ENCODE measurements at regions not wholly inside any gene's neighbourhood (a gene's known extent, or its start where the extent isn't known, plus 50 kb on each side); places are given as distances from the start of the nearest gene placed in this dataset.

GRCh38 chr14:44712024-44712815, 205.1 kb upstream of the FSCB start:
- Histone ChIP-seq H3K27ac (ENCODE audit: low read depth, low read length) (no peak overlapping the region), H2AFZ (ENCODE audit: low read length) (no peak overlapping the region), H3K27me3 (ENCODE audit: insufficient read depth, low read length) (no peaks in the 10 kb centered on the region), H3K4me1 (ENCODE audit: insufficient read depth, low read length) (no peaks in the 10 kb centered on the region), H3K79me2 (ENCODE audit: insufficient read depth, low read length) (no peaks in the 10 kb centered on the region), H4K20me1 (ENCODE audit: insufficient read depth, low read length) (no peaks in the 10 kb centered on the region), H3K36me3 (ENCODE audit: insufficient read depth, low read length) (no peaks in the 10 kb centered on the region), H3K4me2 (ENCODE audit: insufficient read depth, low read length) (no peak overlapping the region), H3K4me3 (ENCODE audit: insufficient read depth, low read length) (no peak overlapping the region), H3K9me3 (ENCODE audit: low read depth, low read length) (no peaks in the 10 kb centered on the region)
- DNase-seq (ENCODE audit: insufficient read length, low spot score, missing footprints) = no peak
- TF ChIP-seq CTCF (IDR thresholded peaks at IDR 0.05; ENCODE audit: extremely low read depth, low read depth, low read length) = no peak

DNA sequence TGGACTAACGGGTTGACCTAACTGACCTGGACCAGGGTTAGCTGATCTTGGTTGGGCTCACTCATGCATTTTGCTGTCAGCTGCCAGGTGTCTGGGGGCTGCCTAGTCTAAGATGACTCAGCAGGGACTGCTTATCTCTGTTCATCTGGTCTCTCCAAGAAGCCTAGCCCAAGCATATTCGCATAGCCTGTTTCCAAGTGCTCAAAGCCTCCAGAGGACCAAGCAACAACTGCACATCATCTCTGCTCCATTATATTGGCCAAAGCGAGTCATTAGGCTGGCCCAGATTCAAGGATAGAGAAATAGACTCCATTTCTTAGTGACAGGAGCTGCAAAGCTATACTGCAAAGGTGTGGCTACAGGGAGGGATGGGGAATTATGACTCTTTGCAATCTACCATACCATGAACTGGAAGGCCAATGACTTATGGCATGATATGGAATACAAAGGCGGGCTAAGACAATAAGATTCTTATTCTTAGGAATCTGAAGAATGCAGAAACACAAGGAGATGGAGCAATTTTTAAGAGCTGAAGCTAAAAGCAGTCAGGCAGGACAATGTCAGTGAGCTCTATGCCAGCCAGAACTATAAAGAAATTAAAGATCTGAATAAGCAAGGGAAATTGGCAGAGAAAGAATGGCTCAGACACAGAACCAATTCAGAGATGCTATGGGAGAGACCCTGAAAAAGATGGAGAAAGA, 194.6 kb upstream of the FSCB start:
- Histone ChIP-seq H3K27ac (ENCODE audit: low read depth, low read length) (no peak overlapping the region), H3K27me3 (ENCODE audit: insufficient read depth, low read length) (no peaks in the 10 kb centered on the region), H3K4me3 (ENCODE audit: insufficient read depth, low read length) (no peak overlapping the region), H3K36me3 (ENCODE audit: insufficient read depth, low read length) (no peaks in the 10 kb centered on the region), H3K9me3 (ENCODE audit: low read depth, low read length) (no peaks in the 10 kb centered on the region), H3K4me2 (ENCODE audit: insufficient read depth, low read length) (no peak overlapping the region), H3K79me2 (ENCODE audit: insufficient read depth, low read length) (no peaks in the 10 kb centered on the region), H2AFZ (ENCODE audit: low read length) (no peak overlapping the region), H4K20me1 (ENCODE audit: insufficient read depth, low read length) (no peaks in the 10 kb centered on the region), H3K4me1 (ENCODE audit: insufficient read depth, low read length) (no peaks in the 10 kb centered on the region)
- no peak for DNase-seq (ENCODE audit: insufficient read length, low spot score, missing footprints)
- no peak for TF ChIP-seq CTCF (IDR thresholded peaks at IDR 0.05; ENCODE audit: extremely low read depth, low read depth, low read length)

DNA sequence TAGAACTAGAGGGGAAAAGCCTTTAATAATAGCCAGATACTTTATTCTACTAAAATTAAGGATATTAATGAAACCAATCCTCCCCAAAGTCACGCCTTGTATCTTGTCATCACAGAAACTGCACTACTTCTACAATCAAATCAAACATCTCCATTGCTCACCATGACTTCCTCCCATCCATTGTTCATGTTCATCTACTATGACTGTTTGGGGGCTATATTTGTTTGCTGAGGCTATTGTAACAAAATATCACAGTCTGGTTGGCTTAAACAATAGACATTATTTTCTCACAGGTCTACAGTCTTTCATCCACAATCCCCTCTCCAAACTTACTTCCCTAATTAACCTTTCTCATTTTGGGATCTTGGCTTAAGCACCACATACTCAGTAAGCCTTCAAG, 193.6 kb upstream of the FSCB start:
- Histone ChIP-seq H3K36me3 (ENCODE audit: insufficient read depth, low read length) (no peaks in the 10 kb centered on the region), H2AFZ (ENCODE audit: low read length) (no peak overlapping the region), H3K4me1 (ENCODE audit: insufficient read depth, low read length) (no peaks in the 10 kb centered on the region), H4K20me1 (ENCODE audit: insufficient read depth, low read length) (no peaks in the 10 kb centered on the region), H3K4me3 (ENCODE audit: insufficient read depth, low read length) (no peak overlapping the region), H3K4me2 (ENCODE audit: insufficient read depth, low read length) (no peak overlapping the region), H3K9me3 (ENCODE audit: low read depth, low read length) (no peaks in the 10 kb centered on the region), H3K79me2 (ENCODE audit: insufficient read depth, low read length) (no peaks in the 10 kb centered on the region), H3K27ac (ENCODE audit: low read depth, low read length) (no peak overlapping the region), H3K27me3 (ENCODE audit: insufficient read depth, low read length) (no peaks in the 10 kb centered on the region)
- DNase-seq (ENCODE audit: insufficient read length, low spot score, missing footprints) = no peak
- no peak for TF ChIP-seq CTCF (IDR thresholded peaks at IDR 0.05; ENCODE audit: extremely low read depth, low read depth, low read length)

- Histone ChIP-seq H3K4me1 (ENCODE audit: insufficient read depth, low read length) (no peaks in the 10 kb centered on the region), H3K9me3 (ENCODE audit: low read depth, low read length) (no peaks in the 10 kb centered on the region), H3K4me2 (ENCODE audit: insufficient read depth, low read length) (no peak overlapping the region), H3K27ac (ENCODE audit: low read depth, low read length) (no peak overlapping the region), H3K36me3 (ENCODE audit: insufficient read depth, low read length) (no peaks in the 10 kb centered on the region), H3K27me3 (ENCODE audit: insufficient read depth, low read length) (no peaks in the 10 kb centered on the region), H3K4me3 (ENCODE audit: insufficient read depth, low read length) (no peak overlapping the region), H3K79me2 (ENCODE audit: insufficient read depth, low read length) (no peaks in the 10 kb centered on the region), H2AFZ (ENCODE audit: low read length) (no peak overlapping the region), H4K20me1 (ENCODE audit: insufficient read depth, low read length) (no peaks in the 10 kb centered on the region)
- TF ChIP-seq CTCF (IDR thresholded peaks at IDR 0.05; ENCODE audit: extremely low read depth, low read depth, low read length) = no peak
- DNase-seq (ENCODE audit: insufficient read length, low spot score, missing footprints) = no peak
Observed at GRCh38 chr14:44700184-44700583, 193.1 kb upstream of the FSCB start.

Measured in osteoblast (primary cell).